ENCODE measurements at regions not wholly inside any gene's neighbourhood (a gene's known extent, or its start where the extent isn't known, plus 50 kb on each side); places are given as distances from the start of the nearest gene placed in this dataset.

DNA sequence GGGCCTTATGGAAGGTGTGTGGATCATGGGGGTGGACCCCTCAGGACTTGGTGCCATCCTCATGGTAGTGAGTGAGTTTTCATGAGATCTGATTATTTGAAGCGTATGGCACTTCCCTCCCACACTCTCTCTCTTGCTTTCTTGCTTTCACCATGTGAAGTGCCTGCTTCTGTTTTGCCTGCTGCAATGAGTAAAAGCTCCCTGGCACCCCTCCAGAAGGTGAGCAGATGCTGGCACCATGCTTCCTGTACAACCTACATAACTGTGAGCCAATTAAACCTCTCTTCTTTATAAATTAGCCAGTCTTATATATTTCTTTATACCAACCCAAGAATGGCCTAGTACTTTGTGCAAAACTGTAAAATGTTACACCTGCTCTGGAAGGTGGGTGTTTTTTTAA is 396.8 kb upstream of the HS3ST5 start:
- no peak for TF ChIP-seq YY1 (IDR thresholded peaks at IDR 0.05; ENCODE audit: insufficient read depth, insufficient read length)
- no peak for TF ChIP-seq ZNF274 (IDR thresholded peaks at IDR 0.05; ENCODE audit: low read depth, low read length)
- TF ChIP-seq SUZ12 (IDR thresholded peaks at IDR 0.05; ENCODE audit: extremely low read depth, insufficient read depth, insufficient read length), result no peak
